ENCODE measurements at regions not wholly inside any gene's neighbourhood (a gene's known extent, or its start where the extent isn't known, plus 50 kb on each side); places are given as distances from the start of the nearest gene placed in this dataset.
"Not testable (repeated sequence)": the region's sequence is repeated elsewhere in the genome, so short reads cannot be mapped to it uniquely, and the experiment has no call there.

GRCh38 chr4:55002431-55002830, 123.0 kb downstream of the KDR start:
- Histone ChIP-seq H3K9ac (ENCODE audit: low read length) (no peak overlapping the region), H3K9me2 (replicated peaks; ENCODE audit: low read length) (no peaks in the 10 kb centered on the region), H3K9me3 (ENCODE audit: low read length) (no peaks in the 10 kb centered on the region), H2AFZ (ENCODE audit: low read length) (no peak overlapping the region), H3K4me1 (ENCODE audit: insufficient read depth, low read length) (peaks cover 7% of the 10 kb centered on the region; the same call in 1 of the 2 replicates), H3K36me3 (ENCODE audit: low read depth, low read length) (no peaks in the 10 kb centered on the region), H3K27ac (ENCODE audit: low read length) (no peak overlapping the region), H3K4me2 (ENCODE audit: low read length) (no peak overlapping the region), H3F3A (ENCODE audit: low read length, unreplicated experiment) (no peaks in the 10 kb centered on the region), H3K79me2 (ENCODE audit: low read length) (no peaks in the 10 kb centered on the region), H3K27me3 (ENCODE audit: low read length) (no peaks in the 10 kb centered on the region), H3K4me3 (ENCODE audit: low read length) (no peak overlapping the region), H4K20me1 (ENCODE audit: low read length) (no peaks in the 10 kb centered on the region)
- ChIA-PET POLR2A (ENCODE audit: unreplicated experiment) (no interaction called here), CTCF (no interaction called here)
- ATAC-seq: no peak; the same call in 1 of the 2 replicates
- BruUV-seq (replicated peaks): no TSS peak
- TF ChIP-seq CTCF (conservative IDR thresholded peaks at IDR 0.05; ENCODE audit: low read depth, low read length) (no peak), EZH2phosphoT487 (IDR thresholded peaks at IDR 0.05; ENCODE audit: borderline replicate concordance, low read length) (no peak), EZH2 (IDR thresholded peaks at IDR 0.05; ENCODE audit: low read length, unreplicated experiment) (no peak)
- DNase-seq: peak; percentile 59
- intact Hi-C loops (cut with micrococcal nuclease): no loop called here

GRCh38 chr4:55001538-55001937, 123.9 kb downstream of the KDR start:
- POLR2A ChIA-PET (ENCODE audit: unreplicated experiment): no interaction called here
- CTCF ChIA-PET: no interaction called here
- Histone ChIP-seq H3K27me3 (ENCODE audit: low read length) (no peaks in the 10 kb centered on the region), H2AFZ (ENCODE audit: low read length) (no peak overlapping the region), H3K36me3 (ENCODE audit: low read depth, low read length) (no peaks in the 10 kb centered on the region), H3F3A (ENCODE audit: low read length, unreplicated experiment) (no peaks in the 10 kb centered on the region), H3K79me2 (ENCODE audit: low read length) (no peaks in the 10 kb centered on the region), H3K9me3 (ENCODE audit: low read length) (no peaks in the 10 kb centered on the region), H3K4me2 (ENCODE audit: low read length) (no peak overlapping the region), H3K9ac (ENCODE audit: low read length) (no peak overlapping the region), H3K4me3 (ENCODE audit: low read length) (no peak overlapping the region), H4K20me1 (ENCODE audit: low read length) (no peaks in the 10 kb centered on the region), H3K9me2 (replicated peaks; ENCODE audit: low read length) (no peaks in the 10 kb centered on the region), H3K4me1 (ENCODE audit: insufficient read depth, low read length) (peaks cover 7% of the 10 kb centered on the region; the same call in 1 of the 2 replicates), H3K27ac (ENCODE audit: low read length) (no peak overlapping the region)
- BruUV-seq (replicated peaks): no TSS peak
- intact Hi-C loops (cut with micrococcal nuclease): no loop called here
- DNase-seq (peak; percentile 18), ATAC-seq (no peak)
- TF ChIP-seq EZH2 (IDR thresholded peaks at IDR 0.05; ENCODE audit: low read length, unreplicated experiment) (no peak), EZH2phosphoT487 (IDR thresholded peaks at IDR 0.05; ENCODE audit: borderline replicate concordance, low read length) (no peak), CTCF (conservative IDR thresholded peaks at IDR 0.05; ENCODE audit: low read depth, low read length) (no peak)

GRCh38 chr4:54999003-54999402, 126.4 kb downstream of the KDR start:
- ChIA-PET CTCF (interaction anchor here (0.5 to 1.0 kb wide), 4 partner anchors 72 to 706 kb away, joined by 3 to 12 read pairs (median 4); no protein-coding TSS in a partner anchor), POLR2A (ENCODE audit: unreplicated experiment) (interaction anchor here (0.6 kb wide), 1 partner anchor 285 kb away, joined by 5 read pairs; no protein-coding TSS in a partner anchor)
- Histone ChIP-seq H3K4me3 (ENCODE audit: low read length) (no peak overlapping the region), H3K9me3 (ENCODE audit: low read length) (no peaks in the 10 kb centered on the region), H3K9me2 (replicated peaks; ENCODE audit: low read length) (no peaks in the 10 kb centered on the region), H3F3A (ENCODE audit: low read length, unreplicated experiment) (no peaks in the 10 kb centered on the region), H3K79me2 (ENCODE audit: low read length) (no peaks in the 10 kb centered on the region), H3K4me2 (ENCODE audit: low read length) (no peak overlapping the region), H3K27me3 (ENCODE audit: low read length) (no peaks in the 10 kb centered on the region), H3K27ac (ENCODE audit: low read length) (no peak overlapping the region), H3K9ac (ENCODE audit: low read length) (no peak overlapping the region), H4K20me1 (ENCODE audit: low read length) (no peaks in the 10 kb centered on the region), H3K4me1 (ENCODE audit: insufficient read depth, low read length) (peaks cover 7% of the 10 kb centered on the region; the same call in 1 of the 2 replicates), H3K36me3 (ENCODE audit: low read depth, low read length) (no peaks in the 10 kb centered on the region), H2AFZ (ENCODE audit: low read length) (no peak overlapping the region)
- ATAC-seq: peak; percentile 60
- intact Hi-C loops (cut with micrococcal nuclease): loop anchor here (1.0 to 2.0 kb wide), 2 partner anchors 186 to 322 kb away; no protein-coding TSS in a partner anchor
- peak; percentile 55 for DNase-seq
- TF ChIP-seq EZH2phosphoT487 (IDR thresholded peaks at IDR 0.05; ENCODE audit: borderline replicate concordance, low read length) (no peak), CTCF (conservative IDR thresholded peaks at IDR 0.05; ENCODE audit: low read depth, low read length) (peak; percentile 75)
- no TSS peak for BruUV-seq (replicated peaks)

GRCh38 chr4:54993473-54994026, 131.8 kb downstream of the KDR start:
- ATAC-seq; H2AFZ ChIP-seq (ENCODE audit: low read length); H3K4me1 ChIP-seq (ENCODE audit: insufficient read depth, low read length); H4K20me1 ChIP-seq (ENCODE audit: low read length); H3K36me3 ChIP-seq (ENCODE audit: low read depth, low read length); POLR2A ChIA-PET (ENCODE audit: unreplicated experiment); H3K9me3 ChIP-seq (ENCODE audit: low read length); H3K79me2 ChIP-seq (ENCODE audit: low read length); H3K9me2 ChIP-seq (replicated peaks; ENCODE audit: low read length); H3K4me2 ChIP-seq (ENCODE audit: low read length); H3K9ac ChIP-seq (ENCODE audit: low read length); H3F3A ChIP-seq (ENCODE audit: low read length, unreplicated experiment); BruUV-seq (replicated peaks); DNase-seq; H3K27me3 ChIP-seq (ENCODE audit: low read length); CTCF ChIA-PET; H3K27ac ChIP-seq (ENCODE audit: low read length); intact Hi-C loops (cut with micrococcal nuclease); H3K4me3 ChIP-seq (ENCODE audit: low read length): not testable (repeated sequence)

Measured in PC-3 (cell line).